Small intestine (tissue), 7 donors: ENCODE measurements at regions not wholly inside any gene's neighbourhood (a gene's known extent, or its start where the extent isn't known, plus 50 kb on each side); places are given as distances from the start of the nearest gene placed in this dataset.

Experiments used
- DNase-seq, 2 donors: peaks; one replicate each; pipeline versions ENCODE4 v3.0.0 to v3.0.0-alpha.2; 2013
- FAIRE-seq: peaks from 2 replicates; lab custom pipeline; 2012; peaks lifted over from hg19 to GRCh38; lab: Jason Lieb, UNC
- H3K27ac ChIP-seq, 3 donors: one replicate each; pipeline ENCODE4 v1.5.1; 2013; ENCODE audit warnings: low read length in 2 of 3, mild to moderate bottlenecking in 2 of 3, control low read depth in 1 of 3, inconsistent platforms in 1 of 3, low read depth in 1 of 3, moderate library complexity in 1 of 3
- H3K27me3 ChIP-seq, 3 donors: one replicate each; pipeline ENCODE4 v1.6.1; 2013; ENCODE audit warnings: low read length in 3 of 3, inconsistent platforms in 1 of 3; ENCODE audit not compliant: control insufficient read depth in 3 of 3, insufficient read depth in 3 of 3
- H3K36me3 ChIP-seq, 3 donors: one replicate each; pipeline ENCODE4 v1.6.1; 2013; ENCODE audit warnings: low read length in 3 of 3, inconsistent platforms in 1 of 3, low read depth in 1 of 3, mild to moderate bottlenecking in 1 of 3, moderate library complexity in 1 of 3; ENCODE audit not compliant: control insufficient read depth in 3 of 3, insufficient read depth in 2 of 3
- H3K4me1 ChIP-seq, 3 donors: one replicate each; pipeline ENCODE4 v1.6.1; 2013; ENCODE audit warnings: low read length in 2 of 3, inconsistent platforms in 1 of 3, low read depth in 1 of 3, mild to moderate bottlenecking in 1 of 3, moderate library complexity in 1 of 3; ENCODE audit not compliant: control insufficient read depth in 3 of 3, insufficient read depth in 2 of 3
- H3K4me3 ChIP-seq, 3 donors: one replicate each; pipeline ENCODE4 v1.5.1; 2013; ENCODE audit warnings: low read length in 3 of 3, control low read depth in 1 of 3, inconsistent platforms in 1 of 3, low read depth in 1 of 3, mild to moderate bottlenecking in 1 of 3, moderate library complexity in 1 of 3
- H3K9me3 ChIP-seq, 2 donors: one replicate each; pipeline ENCODE4 v1.6.1; 2013; ENCODE audit warnings: low read depth in 1 of 2, low read length in 1 of 2; ENCODE audit not compliant: control insufficient read depth in 2 of 2, insufficient read depth in 1 of 2
- WGBS, 3 donors: extraction: QIAGEN DNeasy Blood & Tissue Kit; methylation state at CpG; one replicate each; pipeline ENCODE4 v1.1.7; 2013; 5-methylcytosine and 5-hydroxymethylcytosine counted together
- donor health status: healthy with polysubstance abuse.
- donor health status: control.
- donor health status: control.
- donor health status: Bipolar disorder and iron deficiency.
- donor health status: healthy.

GRCh38 chr12:67459578-67459977 is 189.0 kb upstream of the DYRK2 start:
- WGBS, 3 donors = 91 to 98% (median 92%) methylated on average over 4 of the region's 4 CpGs
- Histone ChIP-seq H3K27ac (no peak overlapping the region), H3K27me3 (no peaks in the 10 kb centered on the region), H3K36me3 (no peaks in the 10 kb centered on the region), H3K4me1 (peaks cover 0 to 2% (median 0%) of the 10 kb centered on the region in 3 donors), H3K9me3 (peaks cover 0 to 3% of the 10 kb centered on the region in 2 donors), H3K4me3 (no peak overlapping the region)
- DNase-seq (no peak), FAIRE-seq (no peak)

DNA sequence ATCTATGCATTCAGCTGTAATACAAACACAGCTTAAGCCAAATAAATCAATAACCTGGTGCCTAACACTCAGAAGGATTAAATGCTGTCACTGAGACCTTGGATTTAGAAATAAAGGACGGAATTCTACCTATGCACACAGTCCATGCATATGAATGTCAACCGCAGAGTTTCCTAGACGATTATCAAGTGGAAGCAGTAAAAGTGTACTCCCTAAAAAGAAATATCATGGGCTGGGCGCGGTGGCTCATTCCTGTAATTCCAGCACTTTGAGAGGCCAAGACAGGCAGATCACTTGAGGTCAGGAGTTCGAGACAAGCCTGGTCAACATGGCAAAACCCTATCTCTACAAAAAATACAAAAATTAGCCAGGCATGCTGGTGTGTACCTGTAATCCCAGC is 188.2 kb upstream of the DYRK2 start:
- WGBS, 3 donors = 60 to 80% (median 73%) methylated on average over 6 of the region's 6 CpGs
- Histone ChIP-seq H3K4me1 (peaks cover 0 to 2% (median 0%) of the 10 kb centered on the region in 3 donors), H3K9me3 (peaks cover 0 to 3% of the 10 kb centered on the region in 2 donors), H3K36me3 (no peaks in the 10 kb centered on the region), H3K27ac (no peak overlapping the region), H3K4me3 (no peak overlapping the region), H3K27me3 (no peaks in the 10 kb centered on the region)
- FAIRE-seq (no peak), DNase-seq (no peak)

GRCh38 chr12:67468549-67469245 is 179.8 kb upstream of the DYRK2 start:
- Histone ChIP-seq H3K36me3 (no peaks in the 10 kb centered on the region), H3K27ac (no peak overlapping the region), H3K27me3 (no peaks in the 10 kb centered on the region), H3K4me1 (peaks cover 0 to 4% (median 0%) of the 10 kb centered on the region in 3 donors), H3K9me3 (no peaks in the 10 kb centered on the region), H3K4me3 (no peak overlapping the region)
- DNase-seq = no peak
- WGBS, 3 donors = 71 to 84% (median 74%) methylated on average over 2 of the region's 2 CpGs
- FAIRE-seq = no peak

DNA sequence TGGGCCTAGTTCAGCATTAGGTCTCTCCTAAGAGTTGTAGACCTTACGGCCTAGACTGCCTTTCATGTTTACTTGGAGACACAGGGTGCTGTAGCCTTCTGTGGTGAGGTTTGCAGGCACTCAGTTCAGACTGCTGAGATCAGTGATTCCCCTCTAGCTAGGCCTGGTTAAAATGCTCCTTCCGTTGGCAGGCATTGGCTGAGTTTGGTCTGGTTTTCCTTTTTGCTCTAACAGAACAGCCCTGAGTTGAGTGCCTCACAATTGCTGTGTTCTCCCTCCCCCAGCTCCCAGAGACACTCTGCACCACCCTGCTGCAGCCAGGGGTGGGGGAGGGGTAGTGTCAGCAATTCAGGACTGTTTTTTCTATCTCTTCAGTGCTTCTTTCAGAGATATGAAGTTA is 178.9 kb upstream of the DYRK2 start:
- 81 to 88% (median 87%) methylated on average over 2 of the region's 2 CpGs for WGBS, 3 donors
- H3K4me1 ChIP-seq = peaks cover 0 to 4% (median 0%) of the 10 kb centered on the region in 3 donors
- no peaks in the 10 kb centered on the region for H3K27me3 ChIP-seq
- FAIRE-seq (no peak), DNase-seq (no peak)
- H3K27ac ChIP-seq = no peak overlapping the region
- H3K4me3 ChIP-seq = no peak overlapping the region
- H3K36me3 ChIP-seq = no peaks in the 10 kb centered on the region
- no peaks in the 10 kb centered on the region for H3K9me3 ChIP-seq

- no peak overlapping the region for H3K27ac ChIP-seq
- FAIRE-seq (no peak), DNase-seq (no peak)
- H3K9me3 ChIP-seq = no peaks in the 10 kb centered on the region
- WGBS, 3 donors = 75 to 88% (median 79%) methylated on average over 3 of the region's 3 CpGs
- no peak overlapping the region for H3K4me3 ChIP-seq
- no peaks in the 10 kb centered on the region for H3K36me3 ChIP-seq
- peaks cover 0 to 4% (median 0%) of the 10 kb centered on the region in 3 donors for H3K4me1 ChIP-seq
- H3K27me3 ChIP-seq = no peaks in the 10 kb centered on the region
Measured at GRCh38 chr12:67471810-67472209, 176.7 kb upstream of the DYRK2 start.

DNA sequence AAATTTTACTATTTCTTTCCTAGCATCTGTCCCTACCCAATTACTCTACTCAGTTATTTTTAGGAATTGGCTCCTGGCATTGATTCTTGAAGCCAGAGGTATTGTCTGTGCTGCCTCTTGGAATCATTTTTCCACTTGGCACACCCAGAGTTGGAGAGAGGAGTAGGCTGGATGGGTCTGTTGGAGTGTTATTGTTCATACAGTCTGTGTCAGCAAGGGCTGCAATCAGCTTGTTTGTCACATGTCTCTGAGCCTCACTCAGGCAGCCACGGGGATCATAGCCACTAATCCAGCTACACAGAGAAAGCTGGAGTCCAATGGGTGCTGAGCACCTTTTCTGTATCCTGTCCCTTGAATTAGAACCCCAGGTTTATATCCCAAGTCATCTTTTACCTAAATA is 176.0 kb upstream of the DYRK2 start:
- WGBS, 3 donors = 33 to 50% (median 41%) methylated on average over 1 of the region's 1 CpG
- H3K36me3 ChIP-seq = no peaks in the 10 kb centered on the region
- no peaks in the 10 kb centered on the region for H3K9me3 ChIP-seq
- H3K4me1 ChIP-seq = peaks cover 0 to 4% (median 0%) of the 10 kb centered on the region in 3 donors
- DNase-seq (peak in 1 of 2 donors; percentile 53), FAIRE-seq (no peak)
- H3K4me3 ChIP-seq = no peak overlapping the region
- no peaks in the 10 kb centered on the region for H3K27me3 ChIP-seq
- no peak overlapping the region for H3K27ac ChIP-seq

DNA sequence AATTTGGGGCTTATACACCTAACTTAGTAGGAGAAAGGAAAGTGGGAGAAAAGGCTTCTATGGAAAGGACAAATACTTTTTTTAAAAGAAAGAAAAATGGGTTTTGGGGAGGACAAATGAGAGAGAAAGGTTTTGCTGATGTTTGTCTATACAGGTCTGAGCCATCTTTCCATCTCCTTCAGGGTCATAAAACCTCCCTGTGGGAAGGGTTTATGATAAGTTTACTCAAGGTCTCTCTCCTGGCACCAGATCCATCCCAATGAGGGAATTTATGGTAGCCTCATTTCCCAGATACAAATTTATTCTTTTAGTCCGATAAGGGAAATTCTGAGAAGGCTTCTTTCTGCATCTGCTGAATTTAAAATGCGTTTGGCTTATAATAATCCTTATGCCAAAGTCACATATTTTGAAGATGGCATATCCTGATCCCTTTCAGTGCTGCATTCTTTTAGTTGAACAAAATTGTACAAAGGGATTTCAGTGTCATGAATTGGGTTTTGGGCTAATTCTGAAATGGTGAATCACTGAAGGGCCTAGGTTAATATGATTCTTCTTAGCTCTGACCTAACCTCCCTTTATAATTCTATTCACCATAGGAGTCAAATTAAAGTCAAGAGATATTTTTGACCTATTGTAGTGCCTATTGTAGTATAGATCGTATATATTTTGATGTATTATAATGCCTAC is 173.5 kb upstream of the DYRK2 start:
- WGBS, 3 donors = 43 to 71% (median 50%) methylated on average over 3 of the region's 3 CpGs
- peak in 1 of 2 donors; percentile 28 for DNase-seq

GRCh38 chr12:67475725-67476124 is 172.8 kb upstream of the DYRK2 start:
- WGBS, 3 donors = 46 to 69% (median 65%) methylated on average over 2 of the region's 2 CpGs
- FAIRE-seq = no peak
- DNase-seq = no peak

More for the DNA sequence above, 173.5 kb upstream of the DYRK2 start:
- H3K4me3 ChIP-seq = no peak overlapping the region
- no peaks in the 10 kb centered on the region for H3K27me3 ChIP-seq
- no peaks in the 10 kb centered on the region for H3K9me3 ChIP-seq
- H3K27ac ChIP-seq = no peak overlapping the region
- no peaks in the 10 kb centered on the region for H3K4me1 ChIP-seq
- FAIRE-seq = no peak
- no peaks in the 10 kb centered on the region for H3K36me3 ChIP-seq

More at GRCh38 chr12:67475725-67476124, 172.8 kb upstream of the DYRK2 start:
- Histone ChIP-seq H3K27ac (no peak overlapping the region), H3K9me3 (no peaks in the 10 kb centered on the region), H3K4me1 (no peaks in the 10 kb centered on the region), H3K27me3 (no peaks in the 10 kb centered on the region), H3K36me3 (no peaks in the 10 kb centered on the region), H3K4me3 (no peak overlapping the region)
